ENCODE measurements at regions not wholly inside any gene's neighbourhood (a gene's known extent, or its start where the extent isn't known, plus 50 kb on each side); places are given as distances from the start of the nearest gene placed in this dataset.

GRCh38 chr3:106920609-106921008 lies 456.6 kb upstream of the CCDC54 start:
- Histone ChIP-seq H3K36me3 (ENCODE audit: control insufficient read depth in 4 of 4, insufficient read depth in 3 of 4, low read depth in 1 of 4, low read length in 3 of 4) (no peaks in the 10 kb centered on the region), H3K4me3 (ENCODE audit: low read depth in 1 of 3, low read length in 3 of 3) (no peak overlapping the region), H3K9ac (ENCODE audit: low read depth in 1 of 2, low read length in 2 of 2) (no peak overlapping the region), H3K4me1 (ENCODE audit: control insufficient read depth in 4 of 4, insufficient read depth in 4 of 4, low read length in 3 of 4) (no peaks in the 10 kb centered on the region), H3K27ac (ENCODE audit: low read depth in 1 of 2, low read length in 2 of 2) (no peak overlapping the region), H3K27me3 (ENCODE audit: control insufficient read depth in 4 of 4, insufficient read depth in 4 of 4, low read length in 3 of 4) (no peaks in the 10 kb centered on the region), H3K9me3 (ENCODE audit: control insufficient read depth in 4 of 4, low read length in 3 of 4) (no peaks in the 10 kb centered on the region)
- no peak for DNase-seq (ENCODE audit: low spot score)
- no peak for TF ChIP-seq YY1 (IDR thresholded peaks at IDR 0.05)
- TF ChIP-seq FOXA2 (IDR thresholded peaks at IDR 0.05), result no peak
- no peak for TF ChIP-seq HNF4A (conservative IDR thresholded peaks at IDR 0.05)
- no peak for TF ChIP-seq SP1 (IDR thresholded peaks at IDR 0.05)
- WGBS, result 82% methylated on average over 3 of the region's 3 CpGs

GRCh38 chr3:106929081-106929480 lies 448.2 kb upstream of the CCDC54 start:
- Histone ChIP-seq H3K36me3 (ENCODE audit: control insufficient read depth in 4 of 4, insufficient read depth in 3 of 4, low read depth in 1 of 4, low read length in 3 of 4) (no peaks in the 10 kb centered on the region), H3K9me3 (ENCODE audit: control insufficient read depth in 4 of 4, low read length in 3 of 4) (no peaks in the 10 kb centered on the region), H3K27me3 (ENCODE audit: control insufficient read depth in 4 of 4, insufficient read depth in 4 of 4, low read length in 3 of 4) (no peaks in the 10 kb centered on the region), H3K4me1 (ENCODE audit: control insufficient read depth in 4 of 4, insufficient read depth in 4 of 4, low read length in 3 of 4) (no peaks in the 10 kb centered on the region), H3K4me3 (ENCODE audit: low read depth in 1 of 3, low read length in 3 of 3) (no peak overlapping the region), H3K9ac (ENCODE audit: low read depth in 1 of 2, low read length in 2 of 2) (no peak overlapping the region), H3K27ac (ENCODE audit: low read depth in 1 of 2, low read length in 2 of 2) (no peak overlapping the region)
- no peak for DNase-seq (ENCODE audit: low spot score)
- WGBS, result 74% methylated on average over 3 of the region's 3 CpGs
- TF ChIP-seq GABPA (IDR thresholded peaks at IDR 0.05 in 1 of 2, conservative IDR thresholded peaks at IDR 0.05 in 1 of 2) (no peak), HNF4A (conservative IDR thresholded peaks at IDR 0.05) (no peak), ATF3 (IDR thresholded peaks at IDR 0.05) (no peak), FOXA1 (IDR thresholded peaks at IDR 0.05) (no peak), MAX (IDR thresholded peaks at IDR 0.05) (no peak), SP1 (IDR thresholded peaks at IDR 0.05) (no peak), CTCF (IDR thresholded peaks at IDR 0.05; ENCODE audit: low read depth, low read length, missing input control) (no peak), RXRA (IDR thresholded peaks at IDR 0.05) (no peak), HNF4G (IDR thresholded peaks at IDR 0.05) (no peak), FOXA2 (IDR thresholded peaks at IDR 0.05) (no peak), YY1 (IDR thresholded peaks at IDR 0.05) (no peak), NR2F2 (IDR thresholded peaks at IDR 0.05) (no peak), TAF1 (conservative IDR thresholded peaks at IDR 0.05) (no peak), EGR1 (IDR thresholded peaks at IDR 0.05; ENCODE audit: low read depth in 2 of 2) (no peak), JUND (IDR thresholded peaks at IDR 0.05) (no peak)

GRCh38 chr3:106930086-106930485 lies 447.2 kb upstream of the CCDC54 start:
- Histone ChIP-seq H3K4me1 (ENCODE audit: control insufficient read depth in 4 of 4, insufficient read depth in 4 of 4, low read length in 3 of 4) (no peaks in the 10 kb centered on the region), H3K4me3 (ENCODE audit: low read depth in 1 of 3, low read length in 3 of 3) (no peak overlapping the region), H3K27me3 (ENCODE audit: control insufficient read depth in 4 of 4, insufficient read depth in 4 of 4, low read length in 3 of 4) (no peaks in the 10 kb centered on the region), H3K9ac (ENCODE audit: low read depth in 1 of 2, low read length in 2 of 2) (no peak overlapping the region), H3K27ac (ENCODE audit: low read depth in 1 of 2, low read length in 2 of 2) (no peak overlapping the region), H3K9me3 (ENCODE audit: control insufficient read depth in 4 of 4, low read length in 3 of 4) (no peaks in the 10 kb centered on the region), H3K36me3 (ENCODE audit: control insufficient read depth in 4 of 4, insufficient read depth in 3 of 4, low read depth in 1 of 4, low read length in 3 of 4) (no peaks in the 10 kb centered on the region)
- no peak for DNase-seq (ENCODE audit: low spot score)
- TF ChIP-seq HNF4G (IDR thresholded peaks at IDR 0.05) (no peak), REST (IDR thresholded peaks at IDR 0.05) (no peak), NR2F2 (IDR thresholded peaks at IDR 0.05) (no peak), FOXA1 (IDR thresholded peaks at IDR 0.05) (no peak)
- WGBS, result 68% methylated on average over 2 of the region's 2 CpGs

Measured in liver (tissue), 8 donors.